ENCODE measurements at regions not wholly inside any gene's neighbourhood (a gene's known extent, or its start where the extent isn't known, plus 50 kb on each side); places are given as distances from the start of the nearest gene placed in this dataset.

DNA sequence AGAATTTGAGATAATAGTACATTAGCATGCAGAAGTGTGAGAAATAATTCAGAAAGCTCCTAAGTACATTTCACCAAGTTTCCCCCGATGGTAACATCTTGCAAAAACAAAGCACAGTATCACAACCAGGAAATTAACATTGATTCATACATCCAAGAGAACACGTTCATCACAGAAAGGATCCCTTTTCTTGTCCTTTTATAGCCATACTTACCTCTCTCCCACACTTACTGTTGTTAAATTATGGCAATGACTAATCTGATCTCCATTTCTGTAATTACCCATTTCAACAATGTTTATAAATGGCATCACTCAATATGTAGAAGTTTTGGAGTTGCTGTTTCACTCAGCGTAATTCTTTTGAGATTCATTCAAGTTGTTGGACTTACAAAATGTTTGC lies 1260.0 kb downstream of the CDH8 start:
- TF ChIP-seq EZH2 (IDR thresholded peaks at IDR 0.05; ENCODE audit: insufficient read depth, poor library complexity, severe bottlenecking) (no peak), EZH2phosphoT487 (IDR thresholded peaks at IDR 0.05; ENCODE audit: insufficient read depth, low read depth) (no peak)
